Erythroblast (primary cell): ENCODE measurements at regions not wholly inside any gene's neighbourhood (a gene's known extent, or its start where the extent isn't known, plus 50 kb on each side); places are given as distances from the start of the nearest gene placed in this dataset.
"Not testable (repeated sequence)": the region's sequence is repeated elsewhere in the genome, so short reads cannot be mapped to it uniquely, and the experiment has no call there.

ENCODE experiments used
- DNase-seq, 2 experiments: peaks; one replicate each; lab custom pipeline; 2025; lab: John Stamatoyannopoulos, UW
- GATA1 ChIP-seq: IDR thresholded peaks from 2 replicates; pipeline ENCODE4 v1.6.1; 2011; ENCODE audit warnings: low read depth, mild to moderate bottlenecking, control low read depth, low read length, moderate library complexity
- POLR2A ChIP-seq: IDR thresholded peaks from 2 replicates; pipeline ENCODE4 v1.6.1; 2011; ENCODE audit warnings: mild to moderate bottlenecking, low read length

DNA sequence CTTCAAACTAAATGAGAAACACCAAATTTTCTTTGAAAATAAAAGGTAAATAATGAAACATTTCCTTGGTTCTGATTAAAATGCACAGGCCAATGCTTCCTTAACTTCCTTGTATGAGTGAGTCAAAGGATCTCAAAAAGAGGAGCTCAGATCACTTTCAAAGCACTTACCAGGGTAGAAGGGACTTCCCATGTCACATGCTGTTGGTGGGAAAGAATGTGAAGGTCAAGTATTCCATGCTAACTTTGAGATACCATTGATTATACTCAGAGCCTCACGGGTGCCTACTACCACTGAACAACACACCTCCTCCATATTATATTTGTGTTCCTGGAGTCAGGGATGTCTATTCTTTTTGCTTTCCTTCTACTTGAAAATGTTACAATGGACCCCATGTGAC, 233.5 kb upstream of the KIAA1217 start:
- DNase-seq, result no peak
- TF ChIP-seq GATA1 (no peak), POLR2A (no peak)

DNA sequence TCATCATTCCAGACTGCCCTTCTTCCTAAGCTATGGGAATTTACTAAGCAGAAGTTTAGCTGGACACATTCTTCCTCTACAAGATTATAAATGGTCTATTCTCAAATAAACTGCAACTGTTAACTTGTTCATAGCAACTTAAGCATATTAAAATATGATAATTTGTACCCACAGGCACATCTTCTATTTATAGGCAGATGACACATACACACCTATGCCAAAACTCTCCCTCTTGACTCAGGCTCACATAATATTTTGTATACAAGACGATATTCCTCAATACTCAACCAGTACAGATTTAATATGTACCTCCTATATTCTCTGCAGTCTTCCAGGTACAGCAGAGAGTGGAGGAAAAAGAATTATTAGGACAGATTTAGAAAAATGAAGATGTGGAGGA, 232.7 kb upstream of the KIAA1217 start:
- DNase-seq, result no peak
- no peak for TF ChIP-seq POLR2A
- TF ChIP-seq GATA1, result no peak

GRCh38 chr10:23978317-23978716, 230.6 kb upstream of the KIAA1217 start:
- no peak for TF ChIP-seq GATA1
- TF ChIP-seq POLR2A, result no peak
- no peak for DNase-seq

DNA sequence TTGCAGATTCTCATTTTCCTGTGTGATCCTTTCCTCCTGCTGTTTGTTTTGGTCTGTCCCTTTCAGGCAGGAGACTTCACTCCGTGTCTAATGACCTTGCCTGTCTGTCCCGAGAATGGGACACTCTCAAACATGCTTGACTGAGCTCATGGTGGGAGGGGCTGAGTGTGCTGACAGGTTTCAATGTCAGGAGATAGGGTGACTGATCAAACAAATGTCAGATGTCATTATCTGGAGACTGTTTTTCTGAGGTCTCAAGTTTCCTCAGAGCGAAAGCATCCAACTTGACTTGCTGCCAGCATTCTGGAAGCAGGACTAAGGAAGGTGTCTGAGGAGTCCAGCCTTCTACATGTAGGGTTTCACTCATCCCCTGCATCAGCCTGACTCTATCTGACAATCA, 228.8 kb upstream of the KIAA1217 start:
- DNase-seq, result no peak
- TF ChIP-seq POLR2A (no peak), GATA1 (no peak)

DNA sequence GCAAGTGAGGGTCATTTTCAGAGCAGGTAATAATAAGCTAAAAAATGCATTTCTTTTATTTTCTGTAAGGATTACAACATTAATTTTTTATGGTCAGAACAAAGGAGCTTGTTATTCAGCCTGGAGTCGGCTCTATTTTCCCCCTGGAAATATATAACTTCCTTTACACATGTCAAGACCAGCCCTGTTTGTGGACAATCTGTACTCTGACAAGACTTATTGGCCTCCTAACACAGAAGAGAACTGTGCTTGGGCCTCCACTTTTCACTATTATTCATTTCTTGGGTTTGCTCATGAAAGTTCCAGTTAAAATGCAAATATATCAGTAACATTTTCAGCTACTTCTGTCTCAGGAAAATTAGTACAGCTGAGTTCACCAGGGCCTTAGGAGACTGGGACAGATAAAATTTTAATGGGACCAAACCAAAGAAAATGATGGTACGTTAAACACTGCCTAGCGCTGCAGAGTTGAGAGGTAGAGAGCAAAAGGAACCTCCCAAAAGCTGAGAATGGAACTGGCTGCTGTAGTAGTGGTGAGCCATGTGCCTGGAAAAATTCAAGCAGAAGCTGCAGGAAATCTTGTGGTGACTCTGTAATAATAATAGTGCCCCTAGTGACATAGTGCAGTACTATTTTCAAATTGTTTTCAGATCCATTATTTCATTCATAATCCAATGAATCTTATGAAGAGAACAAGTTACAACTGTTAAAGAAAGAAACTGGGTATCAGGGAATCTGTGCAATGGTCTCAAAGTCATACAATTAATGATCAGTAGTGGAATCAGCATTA, 227.2 kb upstream of the KIAA1217 start:
- TF ChIP-seq POLR2A (no peak), GATA1 (no peak)
- no peak for DNase-seq

DNA sequence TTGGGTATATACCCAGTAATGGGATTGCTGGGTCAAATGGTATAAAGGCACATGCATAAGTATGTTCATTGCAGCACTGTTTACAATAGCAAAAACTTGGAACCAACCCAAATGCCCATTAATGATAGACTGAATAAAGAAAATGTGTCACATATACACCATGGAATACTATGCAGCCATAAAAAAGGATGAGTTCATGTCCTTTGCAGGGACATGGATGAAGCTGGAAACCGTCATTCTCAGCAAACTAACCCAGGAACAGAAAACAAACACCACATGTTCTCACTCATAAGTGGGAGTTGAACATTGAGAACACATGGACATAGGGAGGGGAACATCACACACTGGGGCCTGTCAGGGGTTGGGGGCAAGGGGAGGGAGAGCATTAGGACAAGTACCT, 224.5 kb upstream of the KIAA1217 start:
- not testable (repeated sequence) for DNase-seq

- no peak for DNase-seq
- TF ChIP-seq GATA1 (no peak), POLR2A (no peak)
Observed at GRCh38 chr10:23988006-23988405, 220.9 kb upstream of the KIAA1217 start.

- DNase-seq, result peak; percentile 33 to 59
- no peak for TF ChIP-seq GATA1
- TF ChIP-seq POLR2A, result no peak
Observed at GRCh38 chr10:23994459-23995046, 214.4 kb upstream of the KIAA1217 start.

DNA sequence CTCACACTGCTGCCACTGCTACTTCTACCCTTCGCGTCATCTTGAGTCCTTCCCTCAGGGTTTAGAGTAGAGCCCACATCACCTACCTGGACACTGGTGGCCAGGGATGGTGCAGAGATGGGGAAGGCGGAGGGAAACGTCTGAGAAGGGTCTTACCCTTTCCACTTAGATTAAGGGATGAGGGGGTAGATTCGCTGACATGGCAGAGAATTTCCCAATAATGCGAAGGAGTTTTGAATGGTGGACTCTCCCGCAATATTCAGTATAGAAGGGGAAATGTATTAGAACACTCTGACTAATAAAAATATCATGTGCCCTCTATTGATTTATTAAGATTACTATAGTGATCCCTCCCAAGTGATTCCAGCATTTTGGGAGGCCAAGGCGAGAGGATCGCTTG, 209.5 kb upstream of the KIAA1217 start:
- no peak for TF ChIP-seq POLR2A
- TF ChIP-seq GATA1, result no peak
- DNase-seq, result no peak

DNA sequence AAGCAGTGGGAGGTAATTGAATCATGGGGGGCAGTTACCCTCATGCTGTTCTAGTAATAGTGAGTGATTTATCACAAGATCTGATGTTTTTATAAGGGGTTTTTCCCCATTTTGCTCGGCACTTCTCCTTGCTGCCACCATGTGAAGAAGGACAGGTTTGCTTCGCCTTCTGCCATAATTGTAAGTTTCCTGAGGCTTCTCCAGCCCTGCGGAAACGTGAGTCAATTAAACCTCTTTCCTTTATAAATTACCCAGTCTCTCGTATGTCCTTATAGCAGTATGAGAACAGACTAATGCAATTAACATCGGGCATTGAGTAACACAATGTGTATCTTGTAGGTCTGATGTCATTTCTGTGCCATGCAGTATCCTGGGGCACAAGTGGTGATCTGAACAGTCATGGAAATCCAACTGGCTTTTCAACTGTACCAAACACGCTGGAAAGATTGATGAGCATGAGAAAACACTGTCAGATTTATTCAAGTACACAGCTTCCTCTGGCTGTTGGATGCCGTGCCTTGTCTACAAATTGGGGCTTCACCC, 208.6 kb upstream of the KIAA1217 start:
- no peak for DNase-seq
- no peak for TF ChIP-seq GATA1
- no peak for TF ChIP-seq POLR2A

- no peak for TF ChIP-seq POLR2A
- DNase-seq, result no peak
Observed at GRCh38 chr10:24006741-24007140, 202.2 kb upstream of the KIAA1217 start.

DNA sequence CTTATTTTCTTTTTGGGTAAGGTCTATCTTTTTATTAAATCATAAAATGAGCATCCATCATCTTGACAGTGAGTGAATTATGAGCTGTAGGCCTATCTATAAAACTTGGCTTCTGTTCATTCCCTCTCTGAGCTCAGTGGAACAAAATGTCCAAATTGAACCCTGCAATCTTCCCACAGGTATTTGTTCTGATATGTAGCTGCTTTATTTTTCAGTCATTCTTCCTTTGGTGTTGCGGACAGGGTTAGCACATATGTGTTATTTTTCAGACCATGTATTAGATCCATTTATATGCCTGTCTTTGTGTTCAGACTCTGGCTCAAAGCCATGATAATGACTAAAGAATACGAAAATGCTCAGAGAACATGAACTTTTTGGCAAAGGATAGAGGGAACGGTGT, 201.6 kb upstream of the KIAA1217 start:
- no peak for DNase-seq

DNA sequence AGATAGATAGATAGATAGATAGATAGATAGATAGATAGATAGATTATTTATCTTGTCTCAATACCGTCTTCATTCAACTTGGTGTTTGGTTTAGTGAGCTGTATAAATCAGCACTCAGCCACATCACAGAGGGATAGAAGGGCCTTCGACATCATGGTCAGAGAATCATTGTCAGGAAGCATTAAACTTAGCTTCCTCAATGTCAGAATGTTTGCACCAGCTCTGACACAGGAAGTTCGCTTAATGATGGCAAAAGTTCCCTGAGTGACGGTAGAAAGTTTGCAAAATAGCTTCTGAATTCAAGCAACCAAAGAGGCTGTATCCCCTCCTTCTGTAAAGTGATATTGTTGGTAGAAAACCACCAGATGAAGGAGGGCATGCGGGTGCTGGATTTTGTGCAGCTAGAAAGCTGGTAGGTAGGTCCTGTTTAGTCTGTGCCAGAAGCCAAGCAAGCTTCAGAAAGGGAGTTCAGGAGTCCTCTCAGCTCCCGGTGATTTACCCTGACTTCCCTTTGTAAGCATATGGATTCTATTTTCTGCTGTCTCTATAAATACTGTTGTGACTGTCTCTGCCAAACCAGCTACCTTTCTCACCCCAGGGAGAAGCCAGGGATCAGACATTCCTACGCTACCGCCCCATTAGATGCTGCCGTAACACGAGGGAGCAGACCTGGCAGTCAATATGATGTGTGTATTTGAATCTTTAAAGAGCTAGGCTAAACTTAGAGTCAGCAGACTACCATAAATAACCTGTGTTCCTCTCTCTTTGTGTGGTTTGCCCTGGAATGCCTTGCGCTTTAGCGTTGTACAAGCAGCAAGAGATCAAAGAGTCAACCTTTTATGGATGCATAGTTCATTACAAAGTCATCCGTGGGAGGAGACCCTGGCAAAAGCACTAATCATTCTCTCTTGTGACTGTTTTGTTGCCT, 200.5 kb upstream of the KIAA1217 start:
- TF ChIP-seq POLR2A (no peak), GATA1 (no peak)
- no peak for DNase-seq

More for the DNA sequence above, 201.6 kb upstream of the KIAA1217 start:
- TF ChIP-seq POLR2A, result no peak
- TF ChIP-seq GATA1, result no peak

GRCh38 chr10:24009115-24009514, 199.8 kb upstream of the KIAA1217 start:
- DNase-seq, result no peak
- TF ChIP-seq GATA1 (no peak), POLR2A (no peak)
